ENCODE measurements at regions not wholly inside any gene's neighbourhood (a gene's known extent, or its start where the extent isn't known, plus 50 kb on each side); places are given as distances from the start of the nearest gene placed in this dataset.
A peak's percentile ranks its signal among the peaks of the same experiment; 100 is the strongest.

GRCh38 chr10:123299598-123299997 lies 145.4 kb downstream of the BUB3 start:
- Histone ChIP-seq H4K20me1 (ENCODE audit: insufficient read depth, low read length) (no peaks in the 10 kb centered on the region), H3K9ac (ENCODE audit: insufficient read depth, low read depth, low read length) (no peak overlapping the region), H3K27ac (ENCODE audit: extremely low read length, insufficient read depth, low read length) (no peak overlapping the region), H3K79me2 (ENCODE audit: insufficient read depth, low read length) (no peaks in the 10 kb centered on the region), H3K9me3 (ENCODE audit: low read length) (peaks cover 5% of the 10 kb centered on the region), H3K36me3 (replicated peaks in 1 of 2; ENCODE audit: control insufficient read depth in 1 of 2, insufficient read depth in 2 of 2, low read length in 2 of 2) (no peaks in the 10 kb centered on the region), H3K4me2 (ENCODE audit: low read depth, low read length) (no peak overlapping the region), H3K27me3 (ENCODE audit: control insufficient read depth in 1 of 2, insufficient read depth in 2 of 2, low read length in 2 of 2) (no peaks in the 10 kb centered on the region; a peak in 1 of 5 replicates), H3K4me3 (replicated peaks in 1 of 3; ENCODE audit: insufficient read depth in 1 of 3, low read depth in 2 of 3, low read length in 3 of 3) (no peak overlapping the region), H3K4me1 (ENCODE audit: insufficient read depth, low read length) (no peaks in the 10 kb centered on the region), H2AFZ (ENCODE audit: low read length) (no peak overlapping the region)
- peak; percentile 70 for ATAC-seq
- no peak for DNase-seq (ENCODE audit: low spot score)
- no peak for TF ChIP-seq ZNF34 (CRISPR knock-in tag; IDR thresholded peaks at IDR 0.05; ENCODE audit: borderline replicate concordance)
- ChIA-PET POLR2A (no interaction called here), CTCF (ENCODE audit: low intra/inter-chr PET ratio, low total read pairs) (no interaction called here)
- BruUV-seq (replicated peaks): no TSS peak
- in situ Hi-C loops (cut with HindIII; ENCODE audit: extremely low pct_ligation_motif_present, low pct_unique_long_range_greater_than_20kb): no loop called here
- WGBS (ENCODE audit: low lambda C conversion rate): 9% methylated on average over 5 of the region's 6 CpGs
- intact Hi-C loops (cut with micrococcal nuclease; ENCODE audit: unreplicated experiment): no loop called here
- FAIRE-seq: no peak

- H3K27ac ChIP-seq (ENCODE audit: extremely low read length, insufficient read depth, low read length): no peak overlapping the region
- ChIA-PET CTCF (ENCODE audit: low intra/inter-chr PET ratio, low total read pairs) (no interaction called here), POLR2A (no interaction called here)
- H2AFZ ChIP-seq (ENCODE audit: low read length): no peak overlapping the region
- no TSS peak for BruUV-seq (replicated peaks)
- H3K4me1 ChIP-seq (ENCODE audit: insufficient read depth, low read length): no peaks in the 10 kb centered on the region
- no peaks in the 10 kb centered on the region for H4K20me1 ChIP-seq (ENCODE audit: insufficient read depth, low read length)
- H3K36me3 ChIP-seq (replicated peaks in 1 of 2; ENCODE audit: control insufficient read depth in 1 of 2, insufficient read depth in 2 of 2, low read length in 2 of 2): no peaks in the 10 kb centered on the region
- H3K9me3 ChIP-seq (ENCODE audit: low read length): peaks cover 5% of the 10 kb centered on the region
- DNase-seq (ENCODE audit: low spot score): no peak
- H3K27me3 ChIP-seq (ENCODE audit: control insufficient read depth in 1 of 2, insufficient read depth in 2 of 2, low read length in 2 of 2): peaks cover 0 to 9% of the 10 kb centered on the region in 2 experiments; a peak in 3 of 5 replicates
- 34% methylated on average over 10 of the region's 10 CpGs for WGBS (ENCODE audit: low lambda C conversion rate)
- intact Hi-C loops (cut with micrococcal nuclease; ENCODE audit: unreplicated experiment) (no loop called here), in situ Hi-C loops (cut with HindIII; ENCODE audit: extremely low pct_ligation_motif_present, low pct_unique_long_range_greater_than_20kb) (no loop called here)
- no peak overlapping the region for H3K4me2 ChIP-seq (ENCODE audit: low read depth, low read length)
- H3K79me2 ChIP-seq (ENCODE audit: insufficient read depth, low read length): no peaks in the 10 kb centered on the region
- no peak overlapping the region for H3K4me3 ChIP-seq (replicated peaks in 1 of 3; ENCODE audit: insufficient read depth in 1 of 3, low read depth in 2 of 3, low read length in 3 of 3)
- H3K9ac ChIP-seq (ENCODE audit: insufficient read depth, low read depth, low read length): no peak overlapping the region
- FAIRE-seq: no peak
- ATAC-seq: no peak
- TF ChIP-seq SALL2 (CRISPR knock-in tag; IDR thresholded peaks at IDR 0.05) (no peak), ZNF101 (CRISPR knock-in tag; IDR thresholded peaks at IDR 0.05; ENCODE audit: borderline replicate concordance, low read depth) (no peak), ZNF609 (CRISPR knock-in tag; IDR thresholded peaks at IDR 0.05; ENCODE audit: borderline replicate concordance) (no peak), TEAD2 (CRISPR knock-in tag; IDR thresholded peaks at IDR 0.05) (no peak), XBP1 (CRISPR knock-in tag; IDR thresholded peaks at IDR 0.05) (no peak), KDM5A (IDR thresholded peaks at IDR 0.05; ENCODE audit: borderline replicate concordance, low read length) (no peak)
- TF ChIP-seq, protein P1, sequence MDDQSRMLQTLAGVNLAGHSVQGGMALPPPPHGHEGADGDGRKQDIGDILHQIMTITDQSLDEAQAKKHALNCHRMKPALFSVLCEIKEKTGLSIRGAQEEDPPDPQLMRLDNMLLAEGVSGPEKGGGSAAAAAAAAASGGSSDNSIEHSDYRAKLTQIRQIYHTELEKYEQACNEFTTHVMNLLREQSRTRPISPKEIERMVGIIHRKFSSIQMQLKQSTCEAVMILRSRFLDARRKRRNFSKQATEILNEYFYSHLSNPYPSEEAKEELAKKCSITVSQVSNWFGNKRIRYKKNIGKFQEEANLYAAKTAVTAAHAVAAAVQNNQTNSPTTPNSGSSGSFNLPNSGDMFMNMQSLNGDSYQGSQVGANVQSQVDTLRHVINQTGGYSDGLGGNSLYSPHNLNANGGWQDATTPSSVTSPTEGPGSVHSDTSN (CRISPR knock-in tag; IDR thresholded peaks at IDR 0.05; ENCODE audit: borderline replicate concordance): no peak
Measured at GRCh38 chr10:123301077-123301857, 147.1 kb downstream of the BUB3 start.

All from HepG2 (cell line).